ENCODE measurements at regions not wholly inside any gene's neighbourhood (a gene's known extent, or its start where the extent isn't known, plus 50 kb on each side); places are given as distances from the start of the nearest gene placed in this dataset.

GRCh38 chr3:84439476-84439875 is 519.3 kb upstream of the CADM2 start:
- DNase-seq: no peak

GRCh38 chr3:84440291-84440690 is 518.5 kb upstream of the CADM2 start:
- no peak for DNase-seq

GRCh38 chr3:84442533-84442932 is 516.3 kb upstream of the CADM2 start:
- DNase-seq: no peak

- no peak for DNase-seq
Observed at GRCh38 chr3:84444726-84445521, 513.9 kb upstream of the CADM2 start.

- DNase-seq: no peak
Observed at GRCh38 chr3:84487296-84487695, 471.5 kb upstream of the CADM2 start.

GRCh38 chr3:84504761-84505160 is 454.0 kb upstream of the CADM2 start:
- DNase-seq: no peak

- no peak for DNase-seq
Observed at GRCh38 chr3:84510007-84510406, 448.8 kb upstream of the CADM2 start.

GRCh38 chr3:84522893-84523292 is 435.9 kb upstream of the CADM2 start:
- DNase-seq: no peak

GRCh38 chr3:84536916-84537315 is 421.9 kb upstream of the CADM2 start:
- no peak for DNase-seq

- DNase-seq: no peak
Observed at GRCh38 chr3:84538597-84538996, 420.2 kb upstream of the CADM2 start.

- DNase-seq: no peak
Observed at GRCh38 chr3:84547207-84547606, 411.6 kb upstream of the CADM2 start.

- DNase-seq: peak; percentile 45
Observed at GRCh38 chr3:84547971-84548970, 410.5 kb upstream of the CADM2 start.

- DNase-seq: no peak
Observed at GRCh38 chr3:84555629-84556028, 403.2 kb upstream of the CADM2 start.

GRCh38 chr3:84566256-84566655 is 392.5 kb upstream of the CADM2 start:
- no peak for DNase-seq

GRCh38 chr3:84567796-84568195 is 391.0 kb upstream of the CADM2 start:
- DNase-seq: no peak

- DNase-seq: no peak
Observed at GRCh38 chr3:84573962-84574361, 384.8 kb upstream of the CADM2 start.

- no peak for DNase-seq
Observed at GRCh38 chr3:84586427-84586826, 372.4 kb upstream of the CADM2 start.

GRCh38 chr3:84600703-84601225 is 358.0 kb upstream of the CADM2 start:
- DNase-seq: no peak

- DNase-seq: no peak
Observed at GRCh38 chr3:84601303-84601702, 357.5 kb upstream of the CADM2 start.

- no peak for DNase-seq
Observed at GRCh38 chr3:84621823-84622222, 337.0 kb upstream of the CADM2 start.

- DNase-seq: no peak
Observed at GRCh38 chr3:84634668-84635067, 324.1 kb upstream of the CADM2 start.

GRCh38 chr3:84637272-84637671 is 321.5 kb upstream of the CADM2 start:
- DNase-seq: peak; percentile 89

GRCh38 chr3:84666468-84666867 is 292.3 kb upstream of the CADM2 start:
- no peak for DNase-seq

GRCh38 chr3:84679211-84679610 is 279.6 kb upstream of the CADM2 start:
- no peak for DNase-seq
